ENCODE measurements at regions not wholly inside any gene's neighbourhood (a gene's known extent, or its start where the extent isn't known, plus 50 kb on each side); places are given as distances from the start of the nearest gene placed in this dataset.
"Not testable (repeated sequence)": the region's sequence is repeated elsewhere in the genome, so short reads cannot be mapped to it uniquely, and the experiment has no call there.

DNA sequence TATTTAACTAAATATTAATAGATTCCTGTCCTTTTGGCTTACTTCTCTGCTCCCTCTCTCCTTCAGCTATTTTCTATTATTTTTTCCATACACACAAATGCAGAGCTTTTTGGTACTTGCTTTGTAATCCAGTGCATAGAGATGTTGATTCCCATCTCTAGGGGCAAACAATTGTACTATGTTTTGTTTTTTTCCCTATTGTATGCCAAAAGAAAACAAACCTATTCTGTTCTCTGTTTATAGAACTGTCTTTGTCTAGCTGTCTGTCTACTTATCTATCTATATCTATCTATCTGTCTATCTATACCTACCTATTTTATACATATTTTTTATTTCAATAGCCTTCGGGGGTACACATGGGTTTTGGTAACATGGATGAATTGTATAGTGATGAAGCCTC is 121.6 kb upstream of the LIFR start (continued):
- TF ChIP-seq TAF7 (optimal IDR thresholded peaks at IDR 0.05; ENCODE audit: borderline replicate concordance, low read depth, low read length) (no peak), CEBPB (IDR thresholded peaks at IDR 0.05; ENCODE audit: low read depth, low read length) (no peak), CBX8 (IDR thresholded peaks at IDR 0.05; ENCODE audit: borderline replicate concordance, low read depth, low read length) (no peak), RNF2 (IDR thresholded peaks at IDR 0.05; ENCODE audit: borderline replicate concordance, low read depth, low read length, missing control alignments, poor library complexity, severe bottlenecking) (no peak), EP300 (IDR thresholded peaks at IDR 0.05; ENCODE audit: borderline replicate concordance in 1 of 2, low read depth in 2 of 2, low read length in 2 of 2) (no peak), CREB1 (IDR thresholded peaks at IDR 0.05) (no peak), SUZ12 (IDR thresholded peaks at IDR 0.05; ENCODE audit: low read length) (no peak), RAD21 (IDR thresholded peaks at IDR 0.05 in 1 of 2, conservative IDR thresholded peaks at IDR 0.05 in 1 of 2; ENCODE audit: low read depth in 2 of 2, low read length in 2 of 2) (no peak)

- H2BK5ac ChIP-seq (ENCODE audit: low read depth, low read length); H3K56ac ChIP-seq (replicated peaks; ENCODE audit: insufficient read length, low read depth, low read length); POLR2A ChIA-PET (ENCODE audit: partially characterized antibody); H3K4ac ChIP-seq (replicated peaks; ENCODE audit: insufficient read length, low read depth, low read length); H3K18ac ChIP-seq (ENCODE audit: extremely low read depth, low read length); FAIRE-seq; H4K91ac ChIP-seq (replicated peaks; ENCODE audit: insufficient read length, low read length); H4K5ac ChIP-seq (ENCODE audit: insufficient read length, low read depth, low read length); H3K79me1 ChIP-seq (ENCODE audit: low read depth, low read length); H2BK20ac ChIP-seq (ENCODE audit: low read length); H3K36me3 ChIP-seq (ENCODE audit: control insufficient read depth in 2 of 4, insufficient read depth in 4 of 4, low read length in 3 of 4); H2BK120ac ChIP-seq (replicated peaks; ENCODE audit: low read depth, low read length); H3K27me3 ChIP-seq (replicated peaks in 1 of 4; ENCODE audit: control insufficient read depth in 3 of 4, extremely low read depth in 1 of 4, insufficient read depth in 3 of 4, low read length in 3 of 4); H3K79me2 ChIP-seq (ENCODE audit: control insufficient read depth in 1 of 2, insufficient read depth in 2 of 2, low read length in 2 of 2); H2BK12ac ChIP-seq (ENCODE audit: low read depth, low read length); H4K8ac ChIP-seq (ENCODE audit: extremely low read depth, insufficient read depth, low read length); H3K14ac ChIP-seq (ENCODE audit: insufficient read length); H3K4me1 ChIP-seq (replicated peaks in 1 of 4; ENCODE audit: control insufficient read depth in 3 of 4, insufficient read depth in 4 of 4, low read length in 3 of 4); H3K27ac ChIP-seq (ENCODE audit: low read depth, low read length); H2AFZ ChIP-seq (ENCODE audit: low read length); H4K20me1 ChIP-seq (replicated peaks in 1 of 2; ENCODE audit: control insufficient read depth in 1 of 2, insufficient read depth in 2 of 2, low read length in 2 of 2); H3K23me2 ChIP-seq (ENCODE audit: low read depth, low read length); H2AK5ac ChIP-seq (ENCODE audit: low read depth, low read length); H2BK15ac ChIP-seq (ENCODE audit: low read length); H3K23ac ChIP-seq (ENCODE audit: insufficient read length); H3K4me3 ChIP-seq (ENCODE audit: extremely low read depth in 1 of 4, insufficient read depth in 2 of 4, low read depth in 3 of 4, low read length in 4 of 4); H3K9me3 ChIP-seq (ENCODE audit: insufficient read depth in 2 of 2, low read depth in 1 of 2, low read length in 1 of 2); H3K4me2 ChIP-seq (ENCODE audit: insufficient read depth in 1 of 2, low read depth in 2 of 2, low read length in 2 of 2); H3K9ac ChIP-seq (replicated peaks in 1 of 4; ENCODE audit: extremely low read depth in 1 of 4, low read depth in 3 of 4, low read length in 3 of 4); DNase-seq (ENCODE audit: low read depth in 1 of 2, low spot score in 2 of 2): not testable (repeated sequence)
- CTCF ChIA-PET (ENCODE audit: partially characterized antibody), result interaction anchor here (0.9 to 1.5 kb wide), 2 partner anchors 10 to 55 kb away, joined by 3 to 4 read pairs; no protein-coding TSS in a partner anchor
- 85% methylated on average over 7 of the region's 7 CpGs; no CpG with 5 or more reads in 1 of the 2 experiments for WGBS, 2 experiments (ENCODE audit: extremely low coverage in 1 of 2, insufficient coverage in 1 of 2, insufficient read length in 1 of 2, insufficient replicate concordance in 2 of 2, low coverage in 1 of 2, low lambda C conversion rate in 2 of 2, missing lambda C conversion rate in 1 of 2)
These were observed 122.3 kb upstream of the LIFR start for GRCh38 chr5:38678697-38679096.

Measured in H1 (cell line).